OCI-LY7 (cell line): ENCODE measurements at regions not wholly inside any gene's neighbourhood (a gene's known extent, or its start where the extent isn't known, plus 50 kb on each side); places are given as distances from the start of the nearest gene placed in this dataset.

Experiments used
- BruUV-seq: library from RNA; stranded (reverse); fragments of 400-500 nt; replicated peaks from 2 replicates; lab custom pipeline; 2021; lab: Mats Ljungman, UMichigan
- CTCF ChIA-PET: fragments of 300-600 bp; sonication (Branson Sonifier 250); formaldehyde crosslinking; loops from one replicate; lab custom pipeline; 2022; ENCODE audit warnings: antibody characterized with exemption; ENCODE audit not compliant: unreplicated experiment; lab: Charles Lee
- POLR2A ChIA-PET: fragments of 300-600 bp; sonication (Branson Sonifier 250); formaldehyde crosslinking; loops from one replicate; lab custom pipeline; 2022; ENCODE audit warnings: antibody characterized with exemption; lab: Charles Lee
- DNase-seq: peaks from one replicate; pipeline ENCODE4 v3.0.0-alpha.2; 2015; ENCODE audit warnings: low spot score
- H2AFZ ChIP-seq: fragments of 200-600 bp; sonication (generic), shearing (Covaris generic); 2 replicates; pipeline ENCODE4 v1.6.1; 2014; ENCODE audit warnings: mild to moderate bottlenecking, antibody characterized with exemption, low read length, moderate library complexity
- H3K27ac ChIP-seq: fragments of 200-600 bp; sonication (generic); 2 replicates; pipeline ENCODE4 v1.5.1; 2014; ENCODE audit warnings: mixed run types, low read depth, mild to moderate bottlenecking, moderate library complexity, low read length, inconsistent platforms; ENCODE audit not compliant: poor library complexity, severe bottlenecking
- H3K36me3 ChIP-seq: fragments of 200-600 bp; sonication (generic); 2 replicates; pipeline ENCODE4 v1.6.1; 2014; ENCODE audit warnings: mild to moderate bottlenecking, antibody characterized with exemption, low read length, moderate library complexity, mixed read lengths; ENCODE audit not compliant: insufficient read depth
- H3K4me1 ChIP-seq: fragments of 200-600 bp; sonication (generic); 2 replicates; pipeline ENCODE4 v1.5.1; 2014; ENCODE audit warnings: mild to moderate bottlenecking, low read length; ENCODE audit not compliant: insufficient read depth, poor library complexity, severe bottlenecking
- H3K4me2 ChIP-seq: fragments of 200-600 bp; sonication (generic); 2 replicates; pipeline ENCODE4 v1.6.1; 2014; ENCODE audit warnings: mild to moderate bottlenecking, low read length
- H3K4me3 ChIP-seq: fragments of 200-600 bp; sonication (generic); 2 replicates; pipeline ENCODE4 v1.5.1; 2014; ENCODE audit warnings: mild to moderate bottlenecking, low read depth, low read length; ENCODE audit not compliant: poor library complexity, severe bottlenecking
- H3K79me2 ChIP-seq: fragments of 200-600 bp; sonication (generic); 2 replicates; pipeline ENCODE4 v1.6.1; 2016; ENCODE audit warnings: low read depth, mild to moderate bottlenecking, low read length, moderate library complexity, mixed read lengths; ENCODE audit not compliant: insufficient read depth
- H3K9me2 ChIP-seq: fragments of 200-600 bp; sonication (generic); 2 replicates; pipeline ENCODE4 v1.6.1; 2016; ENCODE audit warnings: mild to moderate bottlenecking, low read length, mixed read lengths; ENCODE audit not compliant: insufficient read depth
- H3K9me3 ChIP-seq: fragments of 200-600 bp; sonication (generic); 2 replicates; pipeline ENCODE4 v1.6.1; 2014; ENCODE audit warnings: mild to moderate bottlenecking, mixed run types, low read length, mixed read lengths
- H4K20me1 ChIP-seq: fragments of 200-600 bp; sonication (generic); 2 replicates; pipeline ENCODE4 v1.6.1; 2014; ENCODE audit warnings: mild to moderate bottlenecking, antibody characterized with exemption, low read length, moderate library complexity, mixed read lengths; ENCODE audit not compliant: insufficient read depth
- EZH2phosphoT487 ChIP-seq: fragments of 200-600 bp; sonication (generic); IDR thresholded peaks from 2 replicates; pipeline ENCODE4 v1.6.1; 2018; ENCODE audit warnings: low read depth, borderline replicate concordance, mild to moderate bottlenecking, mixed run types, antibody characterized with exemption, low read length, moderate library complexity, mixed read lengths
- intact Hi-C: fragments of 100-400 bp; cut with micrococcal nuclease; formaldehyde crosslinking; loops from one replicate; pipeline ENCODE4 v1.10.0; 2022; ENCODE audit not compliant: unreplicated experiment
- TF ChIP-seq, protein P1 (sequence below): fragments of 200-600 bp; sonication (generic); conservative IDR thresholded peaks from 2 replicates; pipeline ENCODE4 v1.5.1; 2014; ENCODE audit warnings: mild to moderate bottlenecking, antibody characterized with exemption, low read length, moderate library complexity, mixed read lengths

DNA sequence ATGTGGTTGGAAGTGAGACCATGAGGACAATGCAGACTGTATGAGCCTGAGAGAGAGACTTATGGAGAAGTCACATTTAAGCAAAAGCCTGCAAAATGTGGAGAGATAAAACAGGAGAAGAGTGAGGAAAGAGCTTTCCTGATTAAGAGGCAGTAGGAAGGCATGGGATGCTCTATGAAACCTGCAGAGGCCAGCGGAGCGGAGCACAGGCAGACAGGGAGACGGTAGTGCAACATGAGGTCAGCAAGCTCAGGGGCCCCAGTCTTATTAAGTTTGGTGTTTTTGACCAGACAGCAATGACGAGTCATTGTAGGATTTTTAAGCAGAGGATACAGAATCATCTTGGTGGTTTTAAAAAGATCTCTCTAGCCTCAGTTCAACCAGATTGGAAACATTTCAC is 721.5 kb upstream of the GOLIM4 start:
- H3K79me2 ChIP-seq: no peaks in the 10 kb centered on the region
- no peaks in the 10 kb centered on the region for H4K20me1 ChIP-seq
- intact Hi-C loops: no loop called here
- no TSS peak for BruUV-seq
- POLR2A ChIA-PET: interaction anchor here (0.8 kb wide), 1 partner anchor 20 kb away, joined by 3 read pairs; no protein-coding TSS in a partner anchor
- H3K4me1 ChIP-seq: no peaks in the 10 kb centered on the region
- no peak overlapping the region for H3K27ac ChIP-seq
- no peak overlapping the region for H2AFZ ChIP-seq
- H3K36me3 ChIP-seq: no peaks in the 10 kb centered on the region
- H3K4me3 ChIP-seq: no peak overlapping the region
- no peak for DNase-seq
- no peaks in the 10 kb centered on the region for H3K9me3 ChIP-seq
- H3K4me2 ChIP-seq: no peak overlapping the region
- TF ChIP-seq, protein P1, sequence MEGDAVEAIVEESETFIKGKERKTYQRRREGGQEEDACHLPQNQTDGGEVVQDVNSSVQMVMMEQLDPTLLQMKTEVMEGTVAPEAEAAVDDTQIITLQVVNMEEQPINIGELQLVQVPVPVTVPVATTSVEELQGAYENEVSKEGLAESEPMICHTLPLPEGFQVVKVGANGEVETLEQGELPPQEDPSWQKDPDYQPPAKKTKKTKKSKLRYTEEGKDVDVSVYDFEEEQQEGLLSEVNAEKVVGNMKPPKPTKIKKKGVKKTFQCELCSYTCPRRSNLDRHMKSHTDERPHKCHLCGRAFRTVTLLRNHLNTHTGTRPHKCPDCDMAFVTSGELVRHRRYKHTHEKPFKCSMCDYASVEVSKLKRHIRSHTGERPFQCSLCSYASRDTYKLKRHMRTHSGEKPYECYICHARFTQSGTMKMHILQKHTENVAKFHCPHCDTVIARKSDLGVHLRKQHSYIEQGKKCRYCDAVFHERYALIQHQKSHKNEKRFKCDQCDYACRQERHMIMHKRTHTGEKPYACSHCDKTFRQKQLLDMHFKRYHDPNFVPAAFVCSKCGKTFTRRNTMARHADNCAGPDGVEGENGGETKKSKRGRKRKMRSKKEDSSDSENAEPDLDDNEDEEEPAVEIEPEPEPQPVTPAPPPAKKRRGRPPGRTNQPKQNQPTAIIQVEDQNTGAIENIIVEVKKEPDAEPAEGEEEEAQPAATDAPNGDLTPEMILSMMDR: no peak
- no peak for TF ChIP-seq EZH2phosphoT487
- no peaks in the 10 kb centered on the region for H3K9me2 ChIP-seq
- CTCF ChIA-PET: no interaction called here

DNA sequence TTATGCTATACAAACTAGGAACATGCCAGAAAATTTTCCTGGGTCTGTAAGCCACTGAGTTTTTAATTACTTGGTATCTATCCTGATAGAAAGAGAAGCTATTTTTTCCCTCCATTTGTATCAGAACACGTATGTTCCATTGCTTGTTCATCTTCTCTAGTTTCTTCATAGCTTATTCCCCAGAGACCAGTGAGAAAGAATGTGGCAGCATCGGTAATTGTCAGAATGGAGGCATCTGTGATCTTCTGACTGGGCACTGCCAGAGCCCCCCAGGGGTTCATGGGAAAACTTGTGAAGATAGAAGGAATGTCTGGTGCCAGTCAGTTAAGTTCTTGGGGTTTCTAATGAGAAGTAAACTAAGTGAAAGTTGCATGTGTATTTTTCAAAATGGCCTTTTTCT is 720.2 kb upstream of the GOLIM4 start:
- Histone ChIP-seq H2AFZ (no peak overlapping the region), H3K9me3 (no peaks in the 10 kb centered on the region), H3K4me2 (no peak overlapping the region), H3K36me3 (no peaks in the 10 kb centered on the region), H3K79me2 (no peaks in the 10 kb centered on the region), H3K27ac (no peak overlapping the region), H4K20me1 (no peaks in the 10 kb centered on the region), H3K4me1 (no peaks in the 10 kb centered on the region), H3K4me3 (no peak overlapping the region), H3K9me2 (no peaks in the 10 kb centered on the region)
- TF ChIP-seq EZH2phosphoT487: no peak
- TF ChIP-seq, protein P1: no peak
- no TSS peak for BruUV-seq
- intact Hi-C loops: no loop called here
- ChIA-PET POLR2A (interaction anchor here (0.6 to 0.9 kb wide), 2 partner anchors 13 to 24 kb away, joined by 3 to 5 read pairs; no protein-coding TSS in a partner anchor), CTCF (no interaction called here)
- DNase-seq: no peak

DNA sequence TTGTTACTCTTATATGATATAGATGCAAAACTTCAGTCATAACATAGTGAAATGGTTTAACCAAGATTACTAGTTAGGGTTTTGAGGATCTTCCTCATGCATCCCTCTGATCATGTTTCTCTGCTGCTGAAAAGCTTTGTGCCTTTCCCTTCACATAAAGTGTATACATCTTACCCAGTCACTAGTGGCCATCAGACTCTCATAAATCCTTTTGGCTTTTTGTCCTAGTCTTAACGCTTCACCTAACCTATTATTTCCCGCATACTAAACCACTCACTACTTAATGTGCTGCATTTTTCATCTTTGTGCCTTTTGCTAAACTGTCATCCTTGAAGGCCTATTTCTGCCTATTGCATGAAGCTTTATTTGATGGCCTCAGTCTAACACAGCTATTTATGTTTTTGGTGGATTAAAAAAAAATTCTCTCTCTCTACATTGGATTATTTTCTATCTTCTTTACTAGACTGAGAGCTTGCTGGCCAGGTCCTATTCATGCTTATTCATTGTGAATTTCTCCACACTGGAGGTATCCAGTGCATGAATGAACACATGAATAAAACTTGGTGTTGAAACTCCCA is 717.6 kb upstream of the GOLIM4 start:
- no peak overlapping the region for H3K4me3 ChIP-seq
- H3K9me2 ChIP-seq: no peaks in the 10 kb centered on the region
- BruUV-seq: no TSS peak
- intact Hi-C loops: no loop called here
- no peak overlapping the region for H3K4me2 ChIP-seq
- H4K20me1 ChIP-seq: no peaks in the 10 kb centered on the region
- no peak overlapping the region for H3K27ac ChIP-seq
- no peaks in the 10 kb centered on the region for H3K9me3 ChIP-seq
- ChIA-PET CTCF (no interaction called here), POLR2A (no interaction called here)
- no peaks in the 10 kb centered on the region for H3K79me2 ChIP-seq
- DNase-seq: no peak
- TF ChIP-seq, protein P1: no peak
- TF ChIP-seq EZH2phosphoT487: no peak
- no peaks in the 10 kb centered on the region for H3K36me3 ChIP-seq
- no peaks in the 10 kb centered on the region for H3K4me1 ChIP-seq
- no peak overlapping the region for H2AFZ ChIP-seq
